AG04450 (cell line): ENCODE measurements at regions not wholly inside any gene's neighbourhood (a gene's known extent, or its start where the extent isn't known, plus 50 kb on each side); places are given as distances from the start of the nearest gene placed in this dataset.

Experiments used
- CTCF ChIA-PET: fragments of 300-600, 350-600 bp; formaldehyde crosslinking; extraction: SDS; loops from one replicate; lab custom pipeline; 2022; ENCODE audit warnings: antibody characterized with exemption, inconsistent platforms; lab: Charles Lee
- POLR2A ChIA-PET: fragments of 350-600 bp; formaldehyde crosslinking; extraction: SDS; loops from one replicate; lab custom pipeline; 2021; ENCODE audit warnings: antibody characterized with exemption, inconsistent platforms; lab: Yijun Ruan, JAX
- DNase-seq: peaks from one replicate; pipeline ENCODE4 v3.0.0-alpha.2; 2011; ENCODE audit warnings: low read depth, low spot score
- H3K27ac ChIP-seq: one replicate; pipeline ENCODE4 v1.5.1; 2012; ENCODE audit warnings: low read depth, low read length, control low read depth
- H3K27me3 ChIP-seq: one replicate; pipeline ENCODE4 v1.6.0; 2012; ENCODE audit warnings: low read length; ENCODE audit not compliant: control insufficient read depth, insufficient read depth
- H3K4me3 ChIP-seq: 2 replicates; pipeline ENCODE4 v1.5.1; 2011; ENCODE audit warnings: mild to moderate bottlenecking, low read depth, low read length, control low read depth
- H3K9me3 ChIP-seq: 2 replicates; pipeline ENCODE4 v1.5.1; 2012; ENCODE audit warnings: low read length; ENCODE audit not compliant: control insufficient read depth, insufficient read depth
- CTCF ChIP-seq: IDR thresholded peaks from 2 replicates; pipeline ENCODE4 v1.5.1; 2011; ENCODE audit warnings: low read depth, low read length, control low read depth, inconsistent platforms

- no peak for DNase-seq
- ChIA-PET POLR2A (no interaction called here), CTCF (no interaction called here)
- Histone ChIP-seq H3K9me3 (peaks cover 13% of the 10 kb centered on the region), H3K27me3 (no peaks in the 10 kb centered on the region), H3K4me3 (no peak overlapping the region), H3K27ac (no peak overlapping the region)
- TF ChIP-seq CTCF, result no peak
These were observed 944.5 kb downstream of the QKI start for GRCh38 chr6:164359036-164359435.

GRCh38 chr6:164356814-164357213 is 942.3 kb downstream of the QKI start:
- POLR2A ChIA-PET, result no interaction called here

GRCh38 chr6:164347455-164347854 is 932.9 kb downstream of the QKI start:
- POLR2A ChIA-PET, result no interaction called here
- H3K27ac ChIP-seq, result no peak overlapping the region

More at GRCh38 chr6:164356814-164357213, 942.3 kb downstream of the QKI start:
- no peak for TF ChIP-seq CTCF
- H3K4me3 ChIP-seq, result no peak overlapping the region
- H3K27ac ChIP-seq, result no peak overlapping the region
- no peak for DNase-seq
- H3K9me3 ChIP-seq, result peaks cover 10% of the 10 kb centered on the region; the same call in 1 of the 2 replicates
- CTCF ChIA-PET, result no interaction called here
- no peaks in the 10 kb centered on the region for H3K27me3 ChIP-seq

GRCh38 chr6:164346631-164347030 is 932.1 kb downstream of the QKI start:
- CTCF ChIA-PET, result no interaction called here
- Histone ChIP-seq H3K27me3 (no peaks in the 10 kb centered on the region), H3K27ac (no peak overlapping the region), H3K4me3 (no peak overlapping the region), H3K9me3 (peaks cover 13% of the 10 kb centered on the region)
- DNase-seq, result no peak
- TF ChIP-seq CTCF, result no peak
- POLR2A ChIA-PET, result no interaction called here

More at GRCh38 chr6:164347455-164347854, 932.9 kb downstream of the QKI start:
- DNase-seq, result no peak
- H3K9me3 ChIP-seq, result peaks cover 10% of the 10 kb centered on the region
- CTCF ChIA-PET, result no interaction called here
- H3K4me3 ChIP-seq, result no peak overlapping the region
- no peaks in the 10 kb centered on the region for H3K27me3 ChIP-seq
- no peak for TF ChIP-seq CTCF

- TF ChIP-seq CTCF, result no peak
- POLR2A ChIA-PET, result no interaction called here
- H3K27me3 ChIP-seq, result no peaks in the 10 kb centered on the region
- H3K27ac ChIP-seq, result no peak overlapping the region
- no peak for DNase-seq
- CTCF ChIA-PET, result no interaction called here
- no peak overlapping the region for H3K4me3 ChIP-seq
- peaks cover 13% of the 10 kb centered on the region for H3K9me3 ChIP-seq
These were observed 931.4 kb downstream of the QKI start for GRCh38 chr6:164345806-164346496.
